KBM-7 (cell line): ENCODE measurements at regions not wholly inside any gene's neighbourhood (a gene's known extent, or its start where the extent isn't known, plus 50 kb on each side); places are given as distances from the start of the nearest gene placed in this dataset.
"Not testable (repeated sequence)": the region's sequence is repeated elsewhere in the genome, so short reads cannot be mapped to it uniquely, and the experiment has no call there.

Experiments
- DNase-seq: peaks from one replicate; pipeline ENCODE4 v3.0.0-alpha.2; 2015
- in situ Hi-C: fragments of 300-500 bp; cut with MboI; formaldehyde crosslinking; loops from 2 replicates; pipeline ENCODE4 v1.14.3; 2020; ENCODE audit warnings: low sequenced_read_pairs, low pct_unique_long_range_greater_than_20kb, mixed read lengths

DNA sequence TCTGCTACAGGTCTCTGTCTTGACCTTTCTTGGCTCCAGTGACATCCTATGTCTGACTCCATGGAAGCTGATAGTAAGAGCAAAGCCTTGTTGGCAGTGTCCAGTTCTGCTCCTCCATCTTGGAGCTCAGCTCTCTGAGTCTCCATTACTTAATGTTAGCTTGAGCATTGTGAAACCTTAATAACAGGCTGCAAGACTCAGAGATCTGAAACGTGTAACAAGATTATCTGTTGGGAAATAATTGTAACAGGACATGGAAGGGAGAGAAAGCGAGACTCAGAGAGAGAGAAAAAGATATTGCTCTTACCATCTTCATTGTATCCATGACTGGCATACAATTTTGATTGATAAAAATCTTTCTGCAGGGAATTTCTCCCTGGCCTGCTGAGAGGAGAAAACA is 1365.7 kb downstream of the AACS start:
- no peak for DNase-seq
- in situ Hi-C loops, result no loop called here

GRCh38 chr12:126431767-126432166 is 1366.5 kb downstream of the AACS start:
- DNase-seq, result no peak
- in situ Hi-C loops, result no loop called here

DNA sequence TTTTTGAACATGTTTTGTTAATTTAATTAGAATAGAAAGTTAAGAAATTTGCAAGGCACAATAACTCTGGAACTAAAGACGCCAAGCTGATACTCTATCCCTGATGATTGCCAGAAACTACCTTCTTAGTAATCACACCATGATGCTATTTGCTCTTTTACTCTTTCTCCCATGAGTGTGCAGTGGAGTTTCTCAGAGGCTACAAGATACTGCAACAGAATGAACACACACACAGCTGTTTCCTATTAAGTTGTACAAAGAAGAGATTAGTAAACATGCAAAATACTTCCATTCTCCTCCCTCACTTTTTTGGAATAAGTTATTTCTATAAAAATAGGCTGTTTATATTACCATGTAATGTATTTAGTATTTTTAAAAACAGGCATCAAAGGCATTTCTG is 1367.5 kb downstream of the AACS start:
- in situ Hi-C loops, result no loop called here
- no peak for DNase-seq

- in situ Hi-C loops, result no loop called here
- DNase-seq, result no peak
Observed at GRCh38 chr12:126434412-126434985, 1369.3 kb downstream of the AACS start.

DNA sequence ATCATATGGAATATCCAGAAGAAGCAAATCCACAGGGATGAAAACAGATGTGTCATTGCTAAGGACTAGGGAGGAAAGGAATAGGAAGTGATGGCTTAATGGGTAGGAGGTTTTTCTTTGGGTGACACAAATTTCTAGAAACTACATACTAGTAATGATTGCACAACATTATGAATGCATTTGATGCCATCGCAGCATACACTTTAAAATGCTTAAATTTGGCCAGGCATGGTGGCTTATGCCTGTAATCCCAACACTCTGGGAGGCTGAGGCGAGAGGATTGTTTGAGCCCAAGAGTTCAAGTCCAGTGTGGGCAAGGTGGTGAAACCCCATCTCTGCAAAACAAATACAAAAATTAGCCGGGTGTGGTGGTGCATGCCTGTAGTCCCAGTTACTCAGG is 1370.8 kb downstream of the AACS start:
- DNase-seq, result no peak
- in situ Hi-C loops, result no loop called here

GRCh38 chr12:126437934-126438333 is 1372.7 kb downstream of the AACS start:
- no peak for DNase-seq
- in situ Hi-C loops, result no loop called here

DNA sequence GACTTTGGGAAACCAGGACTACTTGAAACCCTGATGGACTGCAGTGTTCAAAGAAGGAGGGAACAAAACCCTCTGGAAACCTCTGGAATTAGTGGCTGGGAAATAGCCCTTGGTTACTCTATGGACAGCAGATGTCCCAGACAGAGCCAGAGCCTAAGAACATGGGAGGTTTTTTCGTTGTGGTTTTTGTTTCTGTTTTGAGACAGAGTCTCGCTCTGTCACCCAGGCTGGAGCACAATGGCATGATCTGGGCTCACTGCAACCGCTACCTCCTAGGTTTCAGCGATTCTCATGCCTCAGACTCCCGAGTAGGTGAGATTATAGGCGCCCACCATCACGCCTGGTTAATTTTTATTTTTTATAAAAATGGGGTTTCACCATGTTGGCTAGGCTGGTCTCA is 1378.7 kb downstream of the AACS start:
- no peak for DNase-seq
- in situ Hi-C loops, result no loop called here

DNA sequence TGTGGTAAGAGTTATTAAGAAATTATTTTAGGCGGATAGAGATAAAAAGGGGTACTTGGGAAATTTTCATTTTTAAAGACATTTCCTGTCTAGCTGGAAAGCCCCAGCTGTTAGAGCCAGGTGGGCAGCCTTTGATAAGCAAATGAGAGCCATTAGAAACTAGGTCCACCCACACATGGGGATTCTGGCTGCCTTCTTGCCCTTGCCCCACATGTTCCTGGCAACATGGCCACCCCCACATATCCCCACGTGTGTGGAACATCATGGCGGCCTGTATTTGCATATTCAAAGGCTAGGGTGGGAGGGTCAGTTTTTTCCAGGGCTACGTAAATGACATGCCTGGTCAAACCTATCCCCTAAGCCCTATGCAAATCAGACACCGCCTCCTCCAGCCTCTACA is 1382.1 kb downstream of the AACS start:
- in situ Hi-C loops, result no loop called here
- no peak for DNase-seq

DNA sequence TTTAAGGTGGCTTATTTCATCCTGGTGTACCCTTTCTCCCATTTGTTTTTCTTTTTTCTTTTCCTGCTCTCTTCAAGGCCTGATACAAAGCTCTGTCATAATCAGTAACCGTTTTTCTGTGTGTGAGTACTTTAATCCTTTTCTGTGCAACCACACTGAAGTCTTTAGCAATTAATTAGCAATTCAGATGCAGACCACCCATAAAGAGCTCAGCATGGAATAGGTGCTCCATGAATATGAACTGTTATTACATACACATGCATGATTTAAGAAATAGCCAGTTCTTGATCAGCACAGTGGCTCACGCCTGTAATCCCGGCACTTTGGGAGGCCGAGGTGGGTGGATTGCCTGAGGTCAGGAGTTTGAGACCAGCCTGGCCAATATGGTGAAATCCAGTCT is 1386.6 kb downstream of the AACS start:
- DNase-seq, result no peak
- in situ Hi-C loops, result no loop called here

DNA sequence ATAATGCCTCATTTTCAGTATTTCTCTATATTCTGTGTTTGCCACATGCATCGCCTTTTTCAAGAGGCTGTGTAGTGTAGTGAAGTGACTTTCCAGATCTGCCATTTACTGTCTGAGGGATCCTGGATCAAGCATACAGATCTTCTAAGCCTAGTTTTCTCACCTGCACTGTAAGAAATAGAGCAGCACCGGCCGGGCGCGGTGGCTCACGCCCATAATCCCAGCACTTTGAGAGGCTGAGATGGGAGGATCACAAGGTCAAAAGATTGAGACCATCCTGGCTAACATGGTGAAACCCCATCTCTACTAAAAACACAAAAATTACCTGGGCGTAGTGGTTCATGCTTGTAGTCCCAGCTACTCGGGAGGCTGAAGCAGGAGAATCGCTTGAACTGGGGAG is 1387.5 kb downstream of the AACS start:
- in situ Hi-C loops, DNase-seq: not testable (repeated sequence)

GRCh38 chr12:126454581-126454980 is 1389.3 kb downstream of the AACS start:
- no peak for DNase-seq
- in situ Hi-C loops, result no loop called here

DNA sequence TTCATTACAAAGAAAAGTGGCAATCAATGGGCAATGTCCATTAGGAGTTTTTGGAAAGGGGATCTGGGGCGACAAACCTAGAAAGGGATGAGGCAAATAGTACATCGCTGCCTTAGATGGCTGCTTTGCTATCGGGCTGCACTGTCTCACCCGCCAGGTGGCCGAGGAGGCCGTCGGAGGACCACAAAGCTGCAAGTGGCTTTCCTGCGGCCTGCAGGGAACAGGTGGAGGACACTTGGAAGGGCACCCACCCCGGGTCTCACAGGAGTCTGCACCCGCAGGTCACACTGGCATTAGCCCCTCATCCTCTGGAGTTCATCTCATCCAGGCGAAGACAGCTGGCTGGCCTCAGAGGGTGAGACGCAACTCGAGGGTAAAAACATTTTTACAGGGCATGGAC is 1392.5 kb downstream of the AACS start:
- in situ Hi-C loops, result no loop called here
- DNase-seq, result no peak

- DNase-seq, result no peak
- in situ Hi-C loops, result no loop called here
Observed at GRCh38 chr12:126464153-126464552, 1398.9 kb downstream of the AACS start.

- in situ Hi-C loops, result no loop called here
- no peak for DNase-seq
Observed at GRCh38 chr12:126469211-126469610, 1404.0 kb downstream of the AACS start.

- in situ Hi-C loops, result no loop called here
Observed at GRCh38 chr12:126474703-126475102, 1409.5 kb downstream of the AACS start.

GRCh38 chr12:126480451-126480850 is 1415.2 kb downstream of the AACS start:
- in situ Hi-C loops, result no loop called here
- no peak for DNase-seq

More at GRCh38 chr12:126474703-126475102, 1409.5 kb downstream of the AACS start:
- DNase-seq, result no peak

- DNase-seq, result no peak
- in situ Hi-C loops, result no loop called here
Observed at GRCh38 chr12:126481688-126482087, 1416.5 kb downstream of the AACS start.

DNA sequence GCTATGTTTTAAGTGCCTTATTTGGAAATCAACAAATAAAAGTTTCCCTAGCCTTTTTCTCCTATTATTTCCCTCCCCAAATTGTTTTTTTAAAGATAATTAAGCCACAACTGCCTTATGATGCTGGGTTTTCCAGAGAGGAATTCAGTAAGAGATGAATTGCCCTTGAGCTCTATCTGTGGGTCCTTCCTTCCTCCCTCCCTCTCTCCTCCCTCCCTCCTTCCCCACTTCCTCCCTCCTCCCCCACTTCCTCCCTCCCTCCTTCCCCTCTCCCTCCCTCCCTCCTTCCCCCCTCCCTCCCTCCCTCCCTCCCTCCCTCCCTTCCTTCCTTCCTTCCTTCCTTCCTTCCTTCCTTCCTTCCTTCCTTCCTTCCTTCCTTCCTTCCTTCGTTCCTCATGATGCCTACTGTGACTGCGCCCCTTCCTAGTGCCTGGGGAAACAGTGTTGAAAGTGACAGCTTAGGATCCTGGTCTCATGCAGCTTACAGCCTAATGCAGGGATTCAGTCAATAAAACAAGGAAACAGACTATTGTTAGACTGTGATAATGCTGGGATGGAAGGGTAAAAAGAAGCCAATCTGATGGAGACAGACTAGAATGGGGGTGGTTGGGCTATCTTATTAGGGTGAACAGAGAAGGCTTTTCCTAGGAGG is 1417.1 kb downstream of the AACS start:
- DNase-seq, result no peak
- in situ Hi-C loops, result no loop called here

- in situ Hi-C loops, result no loop called here
- DNase-seq, result no peak
Observed at GRCh38 chr12:126483145-126484068, 1418.2 kb downstream of the AACS start.

- in situ Hi-C loops, result no loop called here
Observed at GRCh38 chr12:126487431-126487980, 1422.3 kb downstream of the AACS start.

More at GRCh38 chr12:126487431-126487980, 1422.3 kb downstream of the AACS start:
- no peak for DNase-seq
